Lower leg skin (tissue), 4 donors: ENCODE measurements at regions not wholly inside any gene's neighbourhood (a gene's known extent, or its start where the extent isn't known, plus 50 kb on each side); places are given as distances from the start of the nearest gene placed in this dataset.

ENCODE experiments used
- DNase-seq, 2 donors: peaks; one replicate each; pipeline ENCODE4 v3.0.0-alpha.2; 2019; ENCODE audit warnings: low spot score in 2 of 2
- H3K4me3 ChIP-seq: fragments of 200-600 bp; sonication (generic); 2 replicates; pipeline ENCODE4 v1.5.1; 2017; ENCODE audit warnings: mild to moderate bottlenecking, low read depth; ENCODE audit not compliant: poor library complexity, severe bottlenecking
- POLR2A ChIP-seq, 2 donors: fragments of 450-650 bp; IDR thresholded peaks; one replicate each; pipeline ENCODE4 v1.6.1; 2016 to 2017; ENCODE audit warnings: antibody characterized with exemption in 2 of 2, mild to moderate bottlenecking in 1 of 2, moderate library complexity in 1 of 2
- WGBS, 2 donors: methylation state at CpG; one replicate each; pipeline ENCODE4 v1.1.5; 2018; 5-methylcytosine and 5-hydroxymethylcytosine counted together
- intact Hi-C: fragments of 100-400 bp; cut with DNase I; formaldehyde crosslinking; loops from one replicate; pipeline ENCODE4 v1.15.0; 2023; ENCODE audit warnings: low total_unique reads
- TF ChIP-seq, protein P1 (sequence below), 3 donors: fragments of 450-650 bp; IDR thresholded peaks; one replicate each; pipeline ENCODE4 v1.5.1; 2016; ENCODE audit warnings: antibody characterized with exemption in 3 of 3, mild to moderate bottlenecking in 3 of 3, moderate library complexity in 2 of 3

DNA sequence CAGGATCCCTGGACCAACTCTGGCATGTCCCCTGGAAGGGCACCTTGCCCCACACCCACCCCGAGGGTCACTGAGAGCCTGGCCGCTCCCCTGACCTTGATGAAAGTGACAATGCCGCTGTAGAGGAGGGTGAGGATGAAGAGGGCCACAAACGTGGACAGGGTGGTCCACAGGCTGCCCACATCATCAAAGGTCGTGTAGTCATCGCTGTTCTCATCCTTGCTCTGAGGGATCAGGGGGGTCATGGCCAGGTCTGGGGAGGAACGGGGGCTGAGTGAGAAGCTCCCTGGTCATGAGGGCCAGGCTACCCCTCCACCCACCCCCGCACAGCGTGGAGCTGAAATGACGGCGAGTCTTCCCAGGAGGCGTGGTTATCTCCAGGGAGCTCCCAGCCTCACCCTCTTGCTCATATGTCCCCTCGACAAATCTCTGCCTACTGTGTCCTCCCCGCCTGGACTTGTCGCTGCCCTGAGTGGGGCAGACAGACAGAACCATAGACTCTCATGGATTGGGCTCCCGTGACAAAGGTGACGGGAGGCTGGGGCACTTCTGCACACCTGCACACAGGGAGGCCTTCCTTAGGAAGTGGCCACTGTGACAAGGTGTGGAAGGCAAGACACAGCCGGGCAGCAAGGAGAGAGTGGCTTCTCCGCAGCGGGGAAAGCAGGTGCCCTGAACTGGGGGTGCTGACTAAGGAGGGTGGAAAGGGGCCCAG lies 311.1 kb downstream of the TMEM121 start:
- no peak for TF ChIP-seq POLR2A (IDR thresholded peaks at IDR 0.05)
- TF ChIP-seq, protein P1, sequence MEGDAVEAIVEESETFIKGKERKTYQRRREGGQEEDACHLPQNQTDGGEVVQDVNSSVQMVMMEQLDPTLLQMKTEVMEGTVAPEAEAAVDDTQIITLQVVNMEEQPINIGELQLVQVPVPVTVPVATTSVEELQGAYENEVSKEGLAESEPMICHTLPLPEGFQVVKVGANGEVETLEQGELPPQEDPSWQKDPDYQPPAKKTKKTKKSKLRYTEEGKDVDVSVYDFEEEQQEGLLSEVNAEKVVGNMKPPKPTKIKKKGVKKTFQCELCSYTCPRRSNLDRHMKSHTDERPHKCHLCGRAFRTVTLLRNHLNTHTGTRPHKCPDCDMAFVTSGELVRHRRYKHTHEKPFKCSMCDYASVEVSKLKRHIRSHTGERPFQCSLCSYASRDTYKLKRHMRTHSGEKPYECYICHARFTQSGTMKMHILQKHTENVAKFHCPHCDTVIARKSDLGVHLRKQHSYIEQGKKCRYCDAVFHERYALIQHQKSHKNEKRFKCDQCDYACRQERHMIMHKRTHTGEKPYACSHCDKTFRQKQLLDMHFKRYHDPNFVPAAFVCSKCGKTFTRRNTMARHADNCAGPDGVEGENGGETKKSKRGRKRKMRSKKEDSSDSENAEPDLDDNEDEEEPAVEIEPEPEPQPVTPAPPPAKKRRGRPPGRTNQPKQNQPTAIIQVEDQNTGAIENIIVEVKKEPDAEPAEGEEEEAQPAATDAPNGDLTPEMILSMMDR (IDR thresholded peaks at IDR 0.05): no peak
- no peak overlapping the region for H3K4me3 ChIP-seq
- WGBS, 2 donors: 77 to 80% methylated on average over 20 of the region's 20 CpGs
- no peak for DNase-seq
- intact Hi-C loops: no loop called here

DNA sequence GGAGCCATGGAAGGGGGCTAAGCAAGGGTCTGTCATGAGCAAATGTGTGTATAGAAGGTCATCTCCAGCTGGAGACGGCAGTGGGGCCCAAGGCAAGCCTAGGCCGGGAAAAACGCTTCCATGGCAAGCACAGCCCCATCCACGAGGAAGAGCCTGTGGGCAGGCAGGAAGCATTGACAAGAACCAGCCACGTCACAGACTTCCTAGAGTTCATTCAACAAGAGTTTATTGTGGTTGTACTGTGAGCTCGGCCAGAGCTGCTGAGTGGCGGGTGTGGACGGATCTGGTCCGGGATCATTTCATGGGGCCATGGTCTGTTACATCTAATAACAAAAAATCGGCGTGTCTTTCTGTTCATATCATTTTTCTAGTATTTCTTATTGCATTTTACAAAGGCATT lies 311.7 kb downstream of the TMEM121 start:
- intact Hi-C loops: no loop called here
- TF ChIP-seq, protein P1 (IDR thresholded peaks at IDR 0.05): no peak
- no peak for TF ChIP-seq POLR2A (IDR thresholded peaks at IDR 0.05)
- no peak overlapping the region for H3K4me3 ChIP-seq
- WGBS, 2 donors: 76 to 83% methylated on average over 11 of the region's 11 CpGs
- no peak for DNase-seq

DNA sequence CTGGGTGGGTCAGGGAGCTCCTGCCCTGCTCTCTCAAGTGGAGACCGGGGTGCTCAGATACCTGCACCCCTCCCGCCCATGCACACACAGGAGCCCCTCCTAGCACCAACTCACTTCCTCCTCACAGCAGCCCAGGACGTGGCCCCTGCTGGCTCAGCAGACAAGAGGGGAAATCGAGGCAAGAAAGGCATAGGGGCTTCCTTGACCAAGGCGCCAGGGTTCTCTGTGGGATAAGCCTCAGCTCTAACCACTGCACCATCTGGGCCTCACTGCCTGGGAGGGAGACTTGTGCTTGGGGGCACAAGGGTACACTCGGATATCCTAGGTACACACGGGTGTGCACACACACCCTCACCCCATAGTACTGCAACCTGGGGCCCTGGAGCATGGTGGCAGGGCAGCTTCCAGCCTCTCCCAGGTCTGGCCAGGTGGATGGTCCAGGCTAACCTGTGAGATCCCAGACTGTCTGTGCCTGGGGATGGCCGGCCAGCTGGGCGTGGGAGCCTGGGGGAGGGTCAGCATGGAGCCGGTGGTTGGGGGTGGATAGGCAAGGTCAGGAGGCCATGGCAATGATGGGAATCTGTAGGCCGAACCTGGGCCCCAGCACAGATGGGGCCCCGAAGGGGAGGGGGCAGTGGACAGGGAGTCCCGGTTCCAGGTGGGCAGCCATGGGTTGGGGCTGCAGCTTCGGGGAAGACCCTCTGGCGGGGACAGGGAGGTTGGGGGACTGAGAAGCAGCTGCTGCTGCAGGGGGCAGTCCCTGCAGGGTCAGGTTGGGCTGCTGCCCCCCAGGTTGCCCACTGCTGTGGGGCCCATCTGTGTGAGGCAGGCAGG lies 312.4 kb downstream of the TMEM121 start:
- intact Hi-C loops: no loop called here
- no peak overlapping the region for H3K4me3 ChIP-seq
- 80 to 95% methylated on average over 15 of the region's 15 CpGs for WGBS, 2 donors
- peak in 1 of 2 donors; percentile 81 for DNase-seq
- no peak for TF ChIP-seq POLR2A (IDR thresholded peaks at IDR 0.05)
- TF ChIP-seq, protein P1 (IDR thresholded peaks at IDR 0.05): no peak

DNA sequence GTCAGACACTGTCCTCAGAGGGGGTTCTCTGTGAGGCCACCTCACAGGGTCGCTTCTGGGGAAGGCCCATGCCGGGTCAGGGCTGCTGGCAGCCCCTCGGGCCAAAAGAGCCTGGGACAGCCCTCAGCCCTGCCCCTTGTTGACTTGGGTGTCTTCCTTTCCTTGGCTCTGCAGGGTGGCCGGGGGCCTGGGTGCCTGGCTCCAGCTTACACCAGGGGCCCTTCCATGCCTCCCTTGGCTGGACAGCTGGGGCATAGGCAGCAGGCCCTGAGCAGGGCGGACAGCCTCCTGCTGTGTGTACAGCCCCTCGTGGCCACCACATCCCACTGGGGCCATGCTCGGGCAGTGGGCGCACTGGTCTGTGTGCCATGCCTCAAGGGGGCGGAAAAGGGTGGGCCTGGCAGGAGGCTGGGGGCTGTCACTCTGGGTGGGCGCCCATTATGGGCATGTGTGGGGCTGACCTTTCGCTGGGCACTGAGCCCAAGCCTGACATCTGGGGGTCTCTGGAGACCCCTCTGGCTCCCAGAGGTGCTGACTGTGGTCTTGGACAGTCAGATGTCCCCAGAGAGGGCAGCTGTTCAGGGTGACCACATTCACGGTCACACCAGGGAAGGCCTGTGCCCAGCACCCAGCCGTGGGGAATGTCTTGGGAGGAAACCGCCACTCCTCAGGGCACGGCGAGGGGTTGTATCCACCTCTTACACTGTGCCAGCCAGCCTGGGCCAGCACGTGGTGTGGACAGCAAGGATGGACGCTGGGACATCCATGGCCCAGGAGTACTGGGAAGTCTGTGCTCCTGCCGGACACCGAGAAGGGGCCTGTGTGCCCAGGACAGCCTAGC lies 313.3 kb downstream of the TMEM121 start:
- no peak overlapping the region for H3K4me3 ChIP-seq
- TF ChIP-seq, protein P1 (IDR thresholded peaks at IDR 0.05): no peak
- no peak for TF ChIP-seq POLR2A (IDR thresholded peaks at IDR 0.05)
- intact Hi-C loops: no loop called here
- WGBS, 2 donors: 82 to 88% methylated on average over 12 to 16 of the region's 20 CpGs
- peak in 1 of 2 donors; percentile 61 for DNase-seq

DNA sequence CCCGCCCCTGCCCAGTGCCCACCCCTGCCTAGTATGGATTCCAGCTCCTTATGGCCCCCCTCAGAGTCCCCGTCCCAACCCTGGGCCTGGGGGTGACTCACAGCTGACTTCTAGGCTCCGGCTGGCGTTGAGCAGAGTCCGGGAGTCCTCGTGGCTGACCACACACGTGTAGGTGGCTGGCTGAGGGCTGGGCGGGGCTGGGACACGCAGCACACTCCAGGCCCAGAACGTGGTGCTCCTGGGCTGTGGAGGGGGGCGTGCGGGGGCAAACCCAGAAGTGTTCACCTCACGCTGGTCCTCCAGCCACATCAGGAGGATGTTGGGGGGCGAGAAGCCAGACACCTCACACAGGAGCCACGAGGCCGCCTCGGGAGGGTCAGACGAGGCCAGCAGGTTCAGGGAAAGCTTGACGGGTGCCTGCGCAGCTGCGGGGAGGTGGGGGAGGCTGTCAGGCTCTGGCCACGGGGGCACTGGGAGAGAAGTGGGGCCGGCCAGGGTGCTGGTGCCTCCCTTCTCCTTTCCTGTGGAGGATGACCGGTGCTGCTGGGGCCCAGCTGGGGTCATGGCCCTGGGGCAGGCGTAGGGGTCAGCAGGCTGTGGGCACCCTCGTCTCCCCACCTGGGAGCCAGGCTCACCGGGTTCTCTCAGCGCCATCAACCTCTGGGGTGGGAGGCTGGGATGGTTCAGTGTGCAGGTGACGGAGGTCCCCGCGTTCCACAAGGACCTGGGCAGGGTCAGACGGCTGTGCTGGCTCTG lies 314.1 kb downstream of the TMEM121 start:
- intact Hi-C loops: no loop called here
- peak in 1 of 2 donors; percentile 78 for DNase-seq
- 85% methylated on average over 28 to 32 of the region's 32 CpGs for WGBS, 2 donors
- H3K4me3 ChIP-seq: no peak overlapping the region
- TF ChIP-seq POLR2A (IDR thresholded peaks at IDR 0.05): no peak
- TF ChIP-seq, protein P1 (IDR thresholded peaks at IDR 0.05): no peak
